AG10803 (cell line): ENCODE measurements at regions not wholly inside any gene's neighbourhood (a gene's known extent, or its start where the extent isn't known, plus 50 kb on each side); places are given as distances from the start of the nearest gene placed in this dataset.

Experiments
- DNase-seq: peaks from one replicate; pipeline ENCODE4 v3.0.0; 2010; ENCODE audit warnings: low read depth
- H3K4me3 ChIP-seq: 2 replicates; pipeline ENCODE4 v1.5.1; 2011; ENCODE audit warnings: mild to moderate bottlenecking, low read length, control low read depth
- TF ChIP-seq, protein P1 (sequence below): conservative IDR thresholded peaks from 2 replicates; pipeline ENCODE4 v1.5.1; 2011; ENCODE audit warnings: mild to moderate bottlenecking, low read length, control low read depth, inconsistent platforms

- TF ChIP-seq, protein P1, sequence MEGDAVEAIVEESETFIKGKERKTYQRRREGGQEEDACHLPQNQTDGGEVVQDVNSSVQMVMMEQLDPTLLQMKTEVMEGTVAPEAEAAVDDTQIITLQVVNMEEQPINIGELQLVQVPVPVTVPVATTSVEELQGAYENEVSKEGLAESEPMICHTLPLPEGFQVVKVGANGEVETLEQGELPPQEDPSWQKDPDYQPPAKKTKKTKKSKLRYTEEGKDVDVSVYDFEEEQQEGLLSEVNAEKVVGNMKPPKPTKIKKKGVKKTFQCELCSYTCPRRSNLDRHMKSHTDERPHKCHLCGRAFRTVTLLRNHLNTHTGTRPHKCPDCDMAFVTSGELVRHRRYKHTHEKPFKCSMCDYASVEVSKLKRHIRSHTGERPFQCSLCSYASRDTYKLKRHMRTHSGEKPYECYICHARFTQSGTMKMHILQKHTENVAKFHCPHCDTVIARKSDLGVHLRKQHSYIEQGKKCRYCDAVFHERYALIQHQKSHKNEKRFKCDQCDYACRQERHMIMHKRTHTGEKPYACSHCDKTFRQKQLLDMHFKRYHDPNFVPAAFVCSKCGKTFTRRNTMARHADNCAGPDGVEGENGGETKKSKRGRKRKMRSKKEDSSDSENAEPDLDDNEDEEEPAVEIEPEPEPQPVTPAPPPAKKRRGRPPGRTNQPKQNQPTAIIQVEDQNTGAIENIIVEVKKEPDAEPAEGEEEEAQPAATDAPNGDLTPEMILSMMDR, result no peak
- no peak overlapping the region for H3K4me3 ChIP-seq
- peak; percentile 39 for DNase-seq
These were observed 206.1 kb upstream of the NPSR1 start for GRCh38 chr7:34451923-34452322.

DNA sequence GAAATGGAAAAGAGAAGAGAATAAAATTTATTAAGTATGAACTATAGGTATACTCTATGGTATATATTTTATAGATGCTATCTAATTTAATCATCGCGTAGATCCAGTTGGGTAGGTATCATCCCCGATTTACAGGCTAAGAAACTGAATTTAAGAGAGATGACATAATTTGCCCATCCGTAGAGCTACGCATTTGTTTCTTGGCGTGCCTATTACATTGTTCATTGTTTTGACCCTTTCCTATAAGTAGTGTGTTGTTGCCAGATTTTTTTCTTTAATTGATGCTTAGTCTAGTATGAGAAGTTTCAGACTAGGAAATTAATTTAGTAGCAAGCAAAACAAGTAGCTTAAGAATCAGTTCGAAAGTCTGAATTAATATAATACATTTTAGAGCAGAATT is 205.7 kb upstream of the NPSR1 start:
- H3K4me3 ChIP-seq, result no peak overlapping the region
- DNase-seq, result no peak
- TF ChIP-seq, protein P1, result no peak

DNA sequence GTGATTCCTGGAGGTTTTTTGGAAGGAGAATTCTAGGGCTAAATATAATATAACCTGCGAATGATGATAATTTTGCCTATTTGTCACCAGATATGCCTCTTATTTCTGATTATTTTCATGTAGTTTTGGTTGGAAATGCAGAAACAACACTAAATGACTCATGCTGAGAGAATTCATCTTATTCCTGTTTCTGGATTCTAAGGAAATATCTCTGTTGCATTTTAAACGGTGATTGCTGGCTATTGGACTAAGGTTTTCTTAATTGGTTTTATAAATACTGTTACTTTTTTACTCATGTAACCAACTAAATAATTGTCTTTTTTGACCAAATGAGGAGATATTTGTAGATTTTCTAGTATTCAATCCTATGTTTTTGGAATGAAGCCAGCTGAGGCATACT is 204.9 kb upstream of the NPSR1 start:
- TF ChIP-seq, protein P1, result no peak
- peak; percentile 37 for DNase-seq
- H3K4me3 ChIP-seq, result no peak overlapping the region

GRCh38 chr7:34454381-34454780 is 203.6 kb upstream of the NPSR1 start:
- TF ChIP-seq, protein P1, result no peak
- no peak for DNase-seq
- no peak overlapping the region for H3K4me3 ChIP-seq

GRCh38 chr7:34457329-34457728 is 200.7 kb upstream of the NPSR1 start:
- no peak for DNase-seq
- TF ChIP-seq, protein P1, result no peak
- H3K4me3 ChIP-seq, result no peak overlapping the region

GRCh38 chr7:34463830-34464229 is 194.2 kb upstream of the NPSR1 start:
- no peak overlapping the region for H3K4me3 ChIP-seq
- DNase-seq, result no peak
- TF ChIP-seq, protein P1, result no peak

DNA sequence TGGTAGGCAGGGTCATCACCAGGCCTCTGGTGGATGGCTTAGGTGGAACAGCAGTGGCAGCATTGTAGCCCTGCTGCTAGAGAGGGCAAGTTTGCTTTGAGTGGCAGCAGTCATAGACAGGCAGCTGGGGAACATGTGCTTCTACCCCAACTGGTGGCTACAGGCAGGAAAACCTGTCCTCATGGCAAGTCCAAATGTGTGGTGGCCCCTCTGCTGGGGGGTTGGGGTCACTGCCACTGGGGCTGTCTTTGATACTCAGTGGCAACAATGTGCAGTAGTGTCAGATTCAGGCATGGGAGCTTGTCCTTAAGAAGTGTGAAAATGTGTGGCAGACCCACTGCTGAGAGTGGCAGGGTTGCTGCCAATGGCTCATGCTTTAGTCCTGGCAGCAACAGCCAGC is 186.2 kb upstream of the NPSR1 start:
- no peak overlapping the region for H3K4me3 ChIP-seq
- TF ChIP-seq, protein P1, result no peak
- DNase-seq, result no peak
